HCT116 (cell line): ENCODE measurements at regions not wholly inside any gene's neighbourhood (a gene's known extent, or its start where the extent isn't known, plus 50 kb on each side); places are given as distances from the start of the nearest gene placed in this dataset.

ENCODE experiments used
- CEBPB ChIP-seq: IDR thresholded peaks from 2 replicates; pipeline ENCODE4 v1.6.1; 2012; ENCODE audit warnings: low read depth
- CTCF ChIP-seq, 3 experiments: fragments of 200-600 bp in 1 of 3; sonication (generic) in 1 of 3; IDR thresholded peaks in 2 of 3; conservative IDR thresholded peaks in 1 of 3; 2 replicates each; pipeline ENCODE4 v1.5.1; 2012 to 2017; ENCODE audit warnings: low read depth in 2 of 3, low read length in 2 of 3, antibody characterized with exemption in 1 of 3, borderline replicate concordance in 1 of 3, control low read depth in 1 of 3, mild to moderate bottlenecking in 1 of 3, mixed read lengths in 1 of 3, mixed run types in 1 of 3, moderate library complexity in 1 of 3; ENCODE audit not compliant: insufficient read depth in 1 of 3
- EZH2 ChIP-seq: fragments of 200-600 bp; sonication (generic); IDR thresholded peaks from 2 replicates; pipeline ENCODE4 v1.6.1; 2017; ENCODE audit warnings: antibody characterized with exemption, mixed run types
- POLR2A ChIP-seq: IDR thresholded peaks from 2 replicates; pipeline ENCODE4 v1.7.0; 2011; ENCODE audit warnings: borderline replicate concordance; ENCODE audit not compliant: insufficient read depth, insufficient read length; ENCODE audit errors: extremely low read depth
- POLR2AphosphoS5 ChIP-seq: IDR thresholded peaks from 2 replicates; pipeline ENCODE4 v1.6.1; 2011; ENCODE audit warnings: mild to moderate bottlenecking, low read depth, low read length, moderate library complexity
- REST ChIP-seq: IDR thresholded peaks from 2 replicates; pipeline ENCODE4 v1.6.1; 2012; ENCODE audit warnings: low read depth
- SIN3A ChIP-seq: IDR thresholded peaks from 2 replicates; pipeline ENCODE4 v1.6.1; 2012; ENCODE audit warnings: low read depth
- SP1 ChIP-seq: IDR thresholded peaks from 2 replicates; pipeline ENCODE4 v1.6.1; 2012; ENCODE audit warnings: low read depth
- TCF7L2 ChIP-seq: IDR thresholded peaks from 2 replicates; pipeline ENCODE4 v1.7.0; 2011; ENCODE audit warnings: borderline replicate concordance, inconsistent platforms; ENCODE audit not compliant: insufficient read depth, insufficient read length; ENCODE audit errors: extremely low read depth
- ZNF274 ChIP-seq: fragments of 200-500 bp; sonication (Bioruptor generic); IDR thresholded peaks from 2 replicates; pipeline ENCODE4 v1.6.1; 2014; ENCODE audit warnings: mild to moderate bottlenecking, low read depth, low read length, inconsistent platforms

- TF ChIP-seq TCF7L2 (no peak), CTCF (IDR thresholded peaks at IDR 0.05 in 2 of 3, conservative IDR thresholded peaks at IDR 0.05 in 1 of 3; ENCODE audit: borderline replicate concordance in 1 of 3, insufficient read depth in 1 of 3, low read depth in 2 of 3, low read length in 2 of 3) (no peak), POLR2A (no peak), POLR2AphosphoS5 (no peak), REST (no peak), SIN3A (no peak), EZH2 (no peak), CEBPB (no peak), ZNF274 (no peak), SP1 (no peak)
These were observed 58.3 kb upstream of the RASGRP1 start for GRCh38 chr15:38622908-38623307.
